HG03575 (cell line): ENCODE measurements at regions not wholly inside any gene's neighbourhood (a gene's known extent, or its start where the extent isn't known, plus 50 kb on each side); places are given as distances from the start of the nearest gene placed in this dataset.

ENCODE experiments used
- ATAC-seq: cut with Tn5 transposase; IDR thresholded peaks from one replicate; pipeline ENCODE4 v1.9.1; 2021; ENCODE audit not compliant: unreplicated experiment, insufficient number of reproducible peaks, low FRiP score; ENCODE audit errors: extremely low read depth

DNA sequence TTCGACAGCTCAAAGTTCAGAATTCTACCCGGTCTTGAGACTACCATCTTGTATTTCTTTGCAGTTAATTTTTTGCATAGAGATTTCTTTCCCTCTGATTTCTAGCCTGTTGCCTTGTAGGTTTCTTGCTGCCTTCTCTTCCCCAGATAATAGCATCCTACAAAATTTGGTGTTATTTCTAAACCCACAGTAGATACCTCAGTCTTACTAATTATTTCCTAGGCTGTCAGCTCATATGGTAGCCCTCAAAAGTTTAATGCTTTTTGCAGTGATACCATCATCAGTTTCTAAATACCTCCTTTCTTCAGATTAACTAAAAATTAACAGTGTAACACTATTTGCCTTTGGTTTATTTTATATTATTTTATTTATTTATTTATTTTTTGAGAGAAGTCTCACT, 61.9 kb upstream of the TMPO start:
- ATAC-seq: no peak

DNA sequence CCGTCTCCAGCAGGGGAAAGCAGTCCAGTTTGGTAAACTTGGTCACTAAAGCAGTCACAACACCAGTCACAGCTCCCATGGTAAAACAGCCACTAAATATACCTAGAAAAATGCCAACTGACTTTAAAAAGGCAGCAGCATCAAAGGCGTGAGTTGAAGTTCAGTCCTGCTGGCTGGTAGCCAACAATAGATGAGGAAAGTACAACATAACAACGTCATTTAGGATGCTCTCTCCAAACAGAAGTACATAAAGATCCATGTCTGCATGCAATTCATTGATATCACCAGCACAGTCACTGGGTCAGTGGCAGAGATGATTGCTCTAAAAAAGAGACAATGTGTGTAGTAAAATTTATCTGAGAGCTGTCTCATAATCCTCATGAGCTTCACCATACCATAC, 59.3 kb upstream of the TMPO start:
- ATAC-seq: no peak

DNA sequence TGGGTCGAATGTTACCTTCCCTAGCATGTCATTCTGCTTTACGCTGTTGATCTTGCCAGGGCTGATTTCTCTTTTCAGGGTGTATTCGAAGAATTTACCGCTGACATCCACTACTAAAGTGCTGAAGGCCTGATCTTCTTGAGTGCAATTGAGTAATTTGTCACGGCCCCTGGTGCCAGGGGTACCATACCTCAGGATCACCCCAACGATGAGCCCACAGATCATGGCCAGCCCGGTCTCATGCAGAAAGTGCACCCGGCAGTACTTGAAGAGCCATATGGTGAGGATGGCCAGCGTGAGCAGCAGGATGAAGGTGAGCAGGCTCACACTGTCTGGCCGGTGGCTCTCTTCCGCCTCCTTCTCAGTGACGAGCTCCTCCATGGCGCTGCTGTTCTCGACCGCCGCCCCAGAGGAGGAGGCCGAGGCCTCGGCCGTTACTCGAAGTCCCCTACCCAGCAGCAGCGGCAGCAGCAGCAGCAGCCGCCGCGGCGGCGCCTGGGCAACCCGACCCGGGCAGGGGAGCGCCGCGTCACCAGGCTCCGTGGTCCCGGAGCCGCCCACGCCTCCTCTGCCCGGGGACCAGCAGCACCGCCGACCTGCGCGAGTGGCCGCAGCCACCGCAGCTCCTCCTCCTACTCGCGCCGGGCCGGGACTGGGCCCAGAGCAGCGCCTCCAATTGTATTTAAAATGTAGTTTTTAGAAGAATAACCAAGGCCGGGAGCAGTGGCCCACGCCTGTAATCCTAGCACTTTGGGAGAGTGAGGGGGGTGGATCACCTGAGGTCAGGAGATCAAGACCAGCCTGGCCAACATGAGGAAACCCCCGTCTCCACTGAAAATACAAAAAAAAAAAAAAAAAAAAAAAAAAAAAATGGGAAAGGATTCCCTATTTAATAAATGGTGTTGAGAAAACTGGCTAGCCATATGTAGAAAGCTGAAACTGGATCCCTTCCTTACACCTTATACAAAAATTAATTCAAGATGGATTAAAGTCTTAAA, 58.5 kb upstream of the TMPO start:
- ATAC-seq: no peak

DNA sequence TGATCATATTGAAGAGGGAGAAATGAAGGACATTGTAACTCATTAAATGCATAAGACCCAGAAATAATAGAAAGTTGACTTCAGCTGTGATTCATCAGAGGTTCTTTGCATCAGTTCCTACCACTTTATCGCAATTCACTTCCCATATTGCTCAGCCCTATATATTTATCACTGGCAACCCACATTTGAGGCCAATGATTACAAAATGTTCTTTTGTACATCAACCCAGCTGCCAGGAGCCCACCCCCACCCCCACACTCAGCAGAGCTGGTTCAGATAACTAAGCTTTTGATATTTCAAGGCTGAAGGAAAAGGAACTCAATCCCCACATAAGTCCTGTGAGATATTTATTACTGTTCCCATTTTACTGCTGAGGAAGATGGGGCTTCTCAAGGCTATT, 51.2 kb upstream of the TMPO start:
- no peak for ATAC-seq

DNA sequence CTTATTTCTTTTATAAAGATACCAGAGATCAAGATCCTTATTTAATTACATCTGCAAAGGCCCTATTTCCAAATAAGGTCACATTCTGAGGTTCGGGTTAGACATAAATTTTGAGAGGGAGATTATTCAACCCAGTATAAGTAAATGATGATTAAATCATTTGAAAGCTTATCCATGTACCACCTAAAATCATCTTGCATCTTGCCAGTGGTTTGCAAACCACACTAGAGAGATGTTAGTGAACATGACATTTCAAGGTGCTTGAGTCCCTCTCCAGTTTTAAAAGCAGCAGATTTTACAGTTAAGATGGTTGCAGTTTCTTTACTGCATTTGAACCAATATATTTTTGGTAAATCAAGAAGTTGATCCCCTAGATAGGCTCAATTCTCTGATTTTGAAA, 49.9 kb upstream of the TMPO start:
- ATAC-seq: no peak
